CD1c-positive myeloid dendritic cell (primary cell): ENCODE measurements at regions not wholly inside any gene's neighbourhood (a gene's known extent, or its start where the extent isn't known, plus 50 kb on each side); places are given as distances from the start of the nearest gene placed in this dataset.

Experiments
- DNase-seq: peaks from one replicate; pipeline ENCODE4 v3.0.0-alpha.2; 2016; ENCODE audit errors: extremely low spot score

DNA sequence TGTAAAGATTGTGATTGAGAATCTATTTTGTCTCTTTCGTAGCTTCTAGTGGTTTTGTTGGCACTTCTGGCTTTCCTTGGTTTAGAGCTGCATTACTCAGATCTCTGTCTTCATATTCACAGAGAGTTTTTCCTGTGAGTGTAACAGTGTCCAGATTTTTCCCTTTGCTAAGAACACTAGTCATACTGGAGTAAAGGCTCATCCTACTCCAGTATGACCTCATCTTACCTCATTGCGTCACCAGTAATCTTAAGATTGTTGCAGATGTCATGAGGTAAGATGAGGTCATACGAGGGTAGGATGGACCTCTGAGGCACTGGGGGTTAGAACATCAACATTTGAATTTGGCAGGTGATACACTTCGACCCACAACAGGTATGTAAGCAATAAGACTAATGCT, 461.2 kb downstream of the FLRT2 start:
- no peak for DNase-seq

DNA sequence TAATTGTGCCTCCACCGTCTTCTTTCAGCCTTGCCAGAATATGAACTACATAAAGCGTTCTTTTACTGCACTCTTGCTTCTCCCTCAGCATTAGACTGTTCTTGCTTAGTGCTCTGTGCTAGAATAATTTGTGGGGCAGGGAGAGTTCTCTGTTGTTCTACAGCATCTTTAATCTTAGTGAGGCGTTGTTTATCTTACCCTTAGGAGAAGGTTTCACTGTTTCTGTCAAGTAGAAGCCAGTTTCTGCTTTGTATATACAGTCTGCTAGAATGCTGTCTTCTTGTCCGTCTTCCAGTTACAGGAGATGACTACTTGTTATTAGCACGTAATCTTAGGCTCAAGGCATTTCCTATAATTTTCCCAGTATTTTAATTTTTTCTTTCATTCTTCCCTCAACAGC, 458.0 kb downstream of the FLRT2 start:
- no peak for DNase-seq

DNA sequence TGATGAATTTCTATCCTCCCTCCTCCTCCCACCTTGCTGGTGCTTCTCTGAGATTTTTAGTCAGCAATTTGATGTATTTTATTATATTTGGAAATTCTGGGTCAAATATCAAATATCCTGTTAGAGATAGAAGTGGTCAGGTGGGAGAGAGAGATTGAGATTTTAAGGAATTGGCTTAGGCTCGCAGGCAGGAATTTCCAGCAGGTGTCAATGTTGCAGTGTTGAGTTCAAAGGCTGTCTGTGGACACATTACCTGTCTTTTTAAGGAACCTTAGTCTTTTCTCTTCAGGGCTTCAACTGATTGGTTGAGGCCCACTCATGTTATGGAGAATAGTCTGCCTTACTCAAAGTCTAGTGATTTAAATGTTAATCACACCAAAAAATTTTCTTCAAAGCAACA, 457.3 kb downstream of the FLRT2 start:
- no peak for DNase-seq

DNA sequence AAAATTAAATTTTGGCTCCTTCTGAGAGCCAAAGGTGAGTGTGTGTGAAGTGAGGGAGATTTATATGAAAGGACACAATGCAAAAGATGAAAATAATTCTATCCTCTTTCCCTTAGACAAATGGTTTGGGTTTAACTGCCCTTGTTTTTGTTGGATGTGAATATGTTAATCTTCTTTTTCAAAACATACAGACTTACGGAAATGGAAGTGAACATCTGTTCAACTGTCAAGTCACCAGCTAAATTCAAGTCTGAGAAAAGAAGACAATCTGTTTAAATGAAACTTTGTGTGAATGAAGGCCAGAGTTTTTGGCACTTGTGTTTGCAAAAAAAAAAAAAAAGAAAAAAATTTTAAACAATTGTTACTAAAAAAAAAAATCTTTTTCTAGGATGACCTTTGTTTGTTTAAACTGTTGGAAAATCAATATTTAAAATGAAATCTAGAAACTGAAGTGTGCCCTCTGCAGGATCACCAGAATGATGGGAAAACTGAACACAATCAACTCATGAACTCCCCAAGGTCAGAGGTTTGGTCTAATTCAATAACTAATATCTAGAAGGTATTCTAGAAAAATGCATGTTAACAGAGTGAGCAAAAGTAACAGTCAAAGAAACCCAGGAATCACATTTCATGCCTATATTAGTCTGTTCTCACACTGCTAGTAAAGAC, 448.8 kb downstream of the FLRT2 start:
- DNase-seq = no peak

DNA sequence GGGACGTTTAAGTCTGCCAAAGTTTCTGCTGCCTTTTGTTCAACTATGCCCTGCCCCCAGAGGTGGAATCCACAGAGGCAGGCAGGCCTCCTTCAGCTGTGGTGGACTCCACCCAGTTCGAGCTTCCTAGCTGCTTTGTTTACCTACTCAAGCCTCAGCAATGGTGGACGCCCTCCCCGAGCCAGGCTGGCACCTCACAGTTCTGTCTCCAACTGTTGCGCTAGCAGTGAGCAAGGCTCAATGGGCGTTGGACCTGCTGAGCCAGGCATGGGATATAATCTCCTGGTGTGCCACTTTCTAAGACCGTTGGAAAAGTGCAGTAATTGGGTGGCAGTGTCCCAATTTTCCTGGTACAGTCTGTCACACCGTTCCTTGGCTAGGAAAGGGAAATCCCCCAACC, 444.7 kb downstream of the FLRT2 start:
- no peak for DNase-seq

DNA sequence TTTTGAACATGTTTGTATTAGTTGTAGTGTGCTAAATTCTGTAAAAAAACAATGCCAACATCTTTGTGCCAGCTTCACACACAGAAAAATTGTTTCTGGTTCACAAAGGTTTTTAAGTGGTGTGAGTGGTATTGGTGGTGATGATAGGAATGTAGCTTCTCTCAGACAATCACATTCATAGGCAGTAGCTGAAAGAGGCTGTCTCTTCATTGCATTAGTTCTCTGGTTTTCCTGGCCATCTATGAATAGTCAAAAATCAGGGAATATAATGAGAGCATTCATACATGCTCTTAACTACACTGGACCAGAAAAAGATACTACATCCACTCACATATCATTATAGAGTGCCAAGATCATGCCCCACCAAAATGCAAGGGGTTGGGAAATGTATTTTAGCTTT, 433.5 kb downstream of the FLRT2 start:
- no peak for DNase-seq

DNA sequence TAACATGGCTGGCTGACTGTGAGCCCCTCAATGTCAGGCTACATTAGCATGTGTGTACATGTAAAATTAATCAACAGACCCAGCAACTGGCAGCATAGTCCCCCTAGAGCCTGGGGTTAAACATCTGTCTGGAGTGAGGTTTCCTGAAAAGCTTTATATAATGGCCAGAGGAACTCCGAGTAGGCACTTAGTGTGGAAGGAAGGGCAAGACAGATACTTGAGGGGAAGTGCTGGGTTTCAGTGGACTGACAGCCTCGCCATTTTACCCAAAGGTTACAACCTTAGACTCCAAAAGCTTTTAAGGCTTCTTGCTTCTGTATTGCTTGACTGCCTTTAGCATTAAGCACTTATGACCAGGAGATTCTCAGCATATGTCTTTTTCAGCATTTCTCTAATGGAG, 430.8 kb downstream of the FLRT2 start:
- no peak for DNase-seq

DNA sequence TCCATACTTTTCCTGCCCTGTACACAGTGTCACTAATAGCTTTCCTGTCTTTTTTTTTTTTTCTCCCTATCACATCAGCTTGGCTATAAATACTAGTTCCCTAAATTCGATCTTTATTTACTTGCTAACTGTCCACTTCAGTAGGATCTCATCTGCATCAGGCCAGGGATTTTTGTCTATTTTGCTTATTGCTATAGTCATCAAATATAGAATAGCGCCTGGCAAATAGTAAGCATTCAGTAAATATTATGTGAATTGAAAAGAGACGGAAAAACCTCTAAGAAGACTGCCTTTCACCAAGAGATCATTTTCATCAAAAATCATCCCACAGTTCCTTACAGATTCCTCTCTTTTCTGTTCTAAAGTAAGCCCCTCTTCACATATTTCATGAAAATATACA, 429.1 kb downstream of the FLRT2 start:
- no peak for DNase-seq

DNA sequence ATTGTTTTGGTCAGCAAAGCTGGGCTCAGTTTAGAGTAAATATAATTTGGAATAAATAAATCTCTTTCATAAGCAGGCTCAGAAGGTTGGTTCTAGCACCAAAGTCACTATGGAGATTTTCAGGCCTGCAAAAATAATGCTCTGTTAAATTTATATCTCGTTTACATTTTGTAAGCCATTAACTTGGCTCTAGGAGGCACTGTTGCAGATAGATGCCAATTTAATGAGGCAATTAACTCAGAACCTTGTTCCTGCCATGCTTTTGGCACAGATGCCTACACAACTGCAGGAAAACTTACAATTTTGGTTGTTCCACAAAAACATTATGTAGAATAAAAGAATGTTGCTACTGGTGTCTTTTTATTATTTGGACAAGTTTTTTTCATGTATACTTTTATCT, 428.1 kb downstream of the FLRT2 start:
- no peak for DNase-seq

DNA sequence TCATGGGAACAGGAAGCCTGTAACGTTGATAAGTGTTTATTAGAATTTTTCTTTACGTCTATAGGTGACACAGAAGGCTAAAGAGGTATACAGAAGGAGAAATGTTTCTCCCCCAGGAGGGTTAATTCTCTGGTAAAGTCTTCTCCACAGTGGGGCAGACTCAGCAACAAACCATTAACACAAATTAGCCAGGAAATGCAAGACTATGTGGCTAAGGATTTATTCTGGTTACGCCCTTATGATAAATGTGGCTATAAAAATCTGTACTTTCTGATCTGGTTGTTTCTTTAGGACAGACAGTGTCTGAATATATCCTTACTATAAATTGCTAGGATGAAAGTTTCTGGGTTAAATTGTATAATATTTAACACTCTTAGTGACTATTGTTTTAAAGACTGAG, 423.3 kb downstream of the FLRT2 start:
- no peak for DNase-seq

DNA sequence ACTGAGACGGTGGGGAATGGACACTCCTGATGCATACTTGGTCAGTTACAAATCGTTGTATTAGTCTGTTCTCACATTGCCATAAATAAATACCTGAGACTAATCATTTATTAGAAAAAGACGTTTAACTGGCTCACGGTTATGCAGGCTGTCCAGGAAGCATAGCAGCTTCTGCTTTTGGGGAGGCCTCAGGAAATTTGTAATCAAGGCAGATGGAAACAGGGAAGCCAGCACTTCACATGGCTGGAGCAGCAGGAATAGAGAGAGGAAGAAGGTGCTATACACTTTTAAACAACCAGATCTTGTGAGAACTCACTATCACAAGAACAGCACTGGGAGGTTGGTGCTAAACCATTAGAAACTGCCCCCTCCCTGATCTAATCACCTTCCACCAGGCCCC, 418.2 kb downstream of the FLRT2 start:
- peak; percentile 59 for DNase-seq

DNA sequence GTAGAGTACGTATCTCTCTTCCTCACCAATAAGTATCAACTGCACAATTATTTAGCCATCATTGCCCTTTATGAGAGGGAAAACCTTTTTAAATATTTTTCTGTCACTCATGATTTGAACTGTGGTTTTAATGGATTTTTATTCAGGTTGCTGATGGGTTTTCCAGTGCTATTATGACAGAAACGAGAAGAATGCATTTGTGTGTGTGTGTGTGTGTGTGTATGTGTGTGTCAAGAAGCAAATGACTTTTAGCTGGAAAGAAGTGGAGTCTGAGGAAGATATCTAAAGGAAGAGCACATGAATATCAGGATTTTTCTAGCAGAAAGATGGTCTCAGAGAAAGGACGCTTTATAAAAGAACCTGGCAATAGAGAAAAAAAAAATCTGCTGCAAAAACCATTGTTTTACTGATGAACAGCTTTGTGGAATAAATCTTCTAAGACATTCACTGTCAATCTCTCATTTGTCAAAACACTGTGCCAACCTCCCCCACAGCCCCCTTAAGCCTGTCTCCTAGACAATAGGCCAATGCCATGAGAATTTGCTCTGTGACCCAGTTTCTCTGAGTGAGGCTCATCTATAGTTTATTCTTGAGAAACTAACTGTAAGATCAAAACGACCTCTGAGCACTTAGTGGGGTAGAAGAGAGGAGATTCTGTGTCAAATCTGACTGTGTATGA, 417.7 kb downstream of the FLRT2 start:
- no peak for DNase-seq

DNA sequence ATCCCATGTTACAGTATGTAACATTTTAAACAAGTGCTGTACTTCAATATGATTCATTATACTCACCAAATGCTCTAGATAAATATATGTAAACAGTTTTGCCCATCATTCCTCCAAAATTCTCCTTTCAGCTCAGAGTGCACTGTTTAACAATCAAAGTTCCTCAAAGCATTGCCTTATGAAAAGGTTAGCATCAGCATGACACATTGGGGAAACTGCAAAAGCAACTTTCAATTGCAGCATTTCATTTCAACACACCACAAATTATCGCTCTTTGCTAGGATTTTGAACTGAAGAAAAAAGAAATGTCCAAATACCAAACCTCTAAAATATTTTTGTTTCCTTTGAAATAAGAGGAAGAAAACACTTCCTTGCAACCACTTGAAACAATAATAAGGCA, 413.2 kb downstream of the FLRT2 start:
- DNase-seq = peak; percentile 50

DNA sequence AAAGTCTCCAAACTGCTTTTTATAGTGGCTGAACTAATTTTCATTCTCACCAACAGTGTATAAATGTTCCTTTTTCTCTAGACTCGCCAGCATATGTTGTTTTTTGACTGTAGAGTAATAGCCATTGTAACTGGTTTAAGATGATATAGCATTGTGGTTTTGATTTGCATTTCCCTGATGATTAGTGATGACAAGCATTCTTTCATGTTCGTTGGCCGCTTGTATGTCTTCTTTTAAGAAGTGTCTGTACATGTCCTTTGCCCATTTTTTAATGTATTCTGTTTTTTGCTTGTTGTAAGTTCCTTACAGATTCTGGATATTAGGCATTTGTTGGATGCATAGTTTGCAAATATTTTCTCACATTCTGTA, 404.9 kb downstream of the FLRT2 start:
- DNase-seq = peak; percentile 10

DNA sequence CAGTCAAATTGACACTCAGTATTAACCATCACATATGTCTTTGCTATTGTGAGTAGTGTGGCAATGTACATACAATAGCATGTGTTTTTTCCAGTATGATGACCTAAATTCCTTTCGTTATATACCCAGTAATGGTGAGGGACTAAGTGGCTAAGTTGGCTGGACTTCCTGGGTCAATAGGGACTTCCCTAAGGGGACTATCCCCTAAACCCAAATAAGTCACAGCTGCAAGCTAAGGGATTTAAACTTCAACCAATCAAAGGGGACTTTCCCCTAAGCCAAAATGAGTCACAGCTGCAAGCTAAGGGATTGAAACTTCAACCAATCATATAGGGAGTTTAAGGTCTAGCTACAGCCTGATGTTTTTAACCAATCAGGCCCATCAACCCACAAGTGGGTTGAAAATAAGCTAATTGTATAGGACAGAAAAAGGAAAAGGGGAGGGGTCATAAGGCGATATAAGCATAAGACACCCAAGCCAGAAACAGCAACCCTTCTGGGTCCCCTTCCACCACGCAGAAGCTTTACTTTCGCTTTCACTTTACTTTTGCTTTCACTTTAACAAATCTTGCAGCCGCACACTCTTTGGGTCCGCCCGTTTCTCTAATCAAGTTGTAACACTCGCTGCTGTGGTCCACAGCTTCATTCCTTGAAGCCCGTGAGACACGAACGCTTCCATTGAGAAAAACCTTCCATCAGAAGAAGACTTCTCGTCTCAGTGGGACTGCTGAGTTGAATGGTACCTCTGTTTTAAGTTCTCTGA, 404.4 kb downstream of the FLRT2 start:
- DNase-seq = peak; percentile 84

DNA sequence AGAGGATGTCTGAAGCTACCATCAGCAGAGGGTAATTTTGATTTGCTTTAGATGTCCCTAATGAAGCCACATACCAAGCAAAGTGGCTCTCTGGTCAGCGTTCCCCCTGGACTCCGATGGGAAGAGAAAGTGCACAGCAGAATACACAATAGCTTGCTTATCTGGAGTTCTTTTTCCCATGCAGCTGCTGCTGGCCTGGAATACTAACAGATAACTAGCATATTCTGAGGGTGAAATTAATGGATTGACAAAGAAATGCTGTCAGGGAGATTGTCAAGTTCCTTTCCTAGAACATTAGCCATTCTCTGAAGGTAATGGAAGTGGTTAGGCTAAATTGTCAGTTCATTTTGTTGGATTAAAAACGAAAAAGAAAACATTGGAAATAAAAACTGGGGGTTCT, 391.3 kb downstream of the FLRT2 start:
- DNase-seq = no peak

DNA sequence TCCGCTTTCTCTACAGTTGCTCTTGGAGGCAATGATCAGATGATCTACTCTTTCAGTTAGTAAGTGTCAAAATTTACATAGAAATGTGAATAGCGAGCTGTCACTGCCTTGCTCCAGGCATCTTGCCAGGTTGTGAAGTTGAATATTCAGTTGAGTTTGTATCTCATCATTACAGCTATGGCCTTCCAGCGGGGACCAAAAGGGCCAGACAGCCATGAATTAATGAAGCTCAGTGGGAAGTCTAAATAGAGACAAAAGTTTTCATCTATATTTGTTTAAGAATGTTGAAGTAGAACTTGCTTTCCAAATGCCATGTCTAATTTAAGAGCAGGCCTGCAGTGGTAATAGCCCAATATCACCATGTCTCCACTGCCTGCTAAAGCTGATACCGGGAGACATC, 387.8 kb downstream of the FLRT2 start:
- no peak for DNase-seq

DNA sequence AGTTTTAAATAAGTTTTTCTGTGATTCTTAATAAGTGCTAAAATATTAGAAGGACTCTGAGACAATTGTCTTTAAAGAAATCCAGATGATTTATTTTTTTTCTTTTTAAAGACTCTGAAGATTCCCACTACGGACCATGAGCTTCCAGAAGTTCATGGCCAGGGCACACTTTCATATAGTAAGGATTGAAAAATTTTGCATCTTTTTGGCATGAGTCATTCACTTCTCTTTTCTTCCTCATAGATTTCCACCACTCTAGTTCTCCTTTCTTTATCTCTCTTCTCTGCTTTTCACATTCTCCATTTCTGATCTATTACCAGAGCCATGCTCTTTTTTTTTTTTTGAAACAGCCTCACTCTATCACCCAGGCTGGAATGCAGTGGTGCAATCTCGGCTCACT, 385.8 kb downstream of the FLRT2 start:
- DNase-seq = no peak

DNA sequence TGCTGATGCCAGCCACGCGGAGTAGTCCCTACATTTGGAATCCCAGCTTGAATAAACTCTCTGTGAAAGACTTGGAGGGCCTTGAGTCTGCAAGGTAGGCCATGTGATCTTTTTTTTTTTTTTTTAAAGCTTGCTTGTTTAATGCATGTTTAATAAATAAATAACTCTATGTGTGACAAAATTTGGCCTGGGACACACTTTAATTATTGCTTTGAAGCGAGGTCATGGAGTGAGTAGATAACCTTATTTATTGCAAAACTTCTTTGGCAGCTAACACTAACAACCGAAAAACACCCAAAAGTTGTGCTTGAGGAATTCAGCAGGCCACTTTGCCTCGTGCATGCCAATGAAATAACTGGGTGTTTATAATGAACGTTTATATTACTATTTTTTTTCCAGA, 382.2 kb downstream of the FLRT2 start:
- no peak for DNase-seq

DNA sequence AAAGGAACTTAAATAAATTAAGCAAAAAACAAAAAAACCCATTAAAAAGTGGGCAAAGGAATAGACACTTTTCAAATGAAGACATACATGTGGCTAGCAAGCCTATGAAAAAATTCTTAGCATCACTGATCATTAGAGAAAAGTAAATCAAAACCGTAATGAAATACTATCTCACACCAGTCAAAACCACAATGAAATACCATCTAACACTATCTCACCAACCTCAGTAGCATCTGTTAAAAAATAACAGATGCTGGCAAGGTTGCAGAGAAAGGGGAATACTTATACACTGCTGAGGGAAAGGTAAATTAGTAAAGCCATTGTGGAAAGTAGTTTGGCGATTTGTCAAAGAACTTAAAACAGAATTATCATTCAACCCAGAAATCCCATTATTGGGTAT, 381.1 kb downstream of the FLRT2 start:
- no peak for DNase-seq

DNA sequence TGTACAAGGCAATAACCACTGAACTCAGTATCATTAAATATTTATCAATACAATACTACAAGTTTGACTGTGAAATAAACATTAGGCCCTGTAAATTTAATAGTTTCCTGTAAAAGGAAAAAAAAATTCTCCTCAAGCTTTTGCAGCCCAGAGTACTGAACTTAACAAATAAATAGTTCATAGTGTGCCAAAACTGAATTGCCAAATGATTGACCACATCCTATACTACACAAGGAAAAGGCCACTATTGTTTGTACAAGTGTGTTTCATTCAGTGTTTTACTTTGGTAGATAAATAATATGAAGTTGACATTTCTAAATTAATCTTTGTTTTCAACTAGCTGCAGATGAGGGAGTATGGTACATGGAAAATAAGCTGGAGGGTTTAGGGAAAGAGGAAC, 379.6 kb downstream of the FLRT2 start:
- DNase-seq = no peak

DNA sequence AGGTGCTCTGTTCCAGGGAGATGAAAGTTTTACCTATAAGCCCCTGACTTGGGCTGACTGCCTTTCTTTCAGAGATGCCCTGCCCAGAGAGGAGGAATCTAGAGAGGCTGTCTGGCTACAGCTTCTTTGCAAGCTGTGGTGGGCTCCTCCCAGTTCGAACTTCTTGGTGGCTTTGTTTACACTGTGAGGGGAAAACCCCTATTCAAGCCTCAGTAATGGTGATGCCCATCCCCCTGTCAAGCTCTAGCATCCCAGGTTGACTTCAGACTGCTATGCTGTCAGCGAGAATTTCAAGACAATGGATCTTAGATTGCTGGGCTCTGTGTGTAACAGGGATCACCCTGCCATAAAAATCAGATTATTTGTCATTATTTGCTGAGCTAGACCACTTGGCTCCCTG, 377.6 kb downstream of the FLRT2 start:
- DNase-seq = no peak

DNA sequence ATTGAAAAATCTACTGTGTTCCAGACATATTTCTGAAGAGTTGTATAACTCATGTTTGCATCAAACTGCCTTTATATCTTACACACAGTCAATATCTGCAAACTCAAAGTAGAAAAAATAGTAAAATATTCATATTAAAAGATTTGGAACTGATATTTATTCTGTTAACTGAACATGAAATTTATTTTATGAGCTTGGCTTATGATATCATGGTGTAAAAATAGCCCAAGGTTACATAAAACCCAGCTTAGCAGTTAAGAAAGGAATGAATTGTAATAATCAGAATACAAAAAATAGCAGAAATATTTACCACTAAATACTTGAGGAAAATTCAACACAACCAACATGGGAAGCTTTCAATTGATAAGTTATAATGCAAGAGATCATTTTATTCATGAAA, 367.9 kb downstream of the FLRT2 start:
- DNase-seq = no peak
